ENCODE measurements at regions not wholly inside any gene's neighbourhood (a gene's known extent, or its start where the extent isn't known, plus 50 kb on each side); places are given as distances from the start of the nearest gene placed in this dataset.
"Not testable (repeated sequence)": the region's sequence is repeated elsewhere in the genome, so short reads cannot be mapped to it uniquely, and the experiment has no call there.

- not testable (repeated sequence) for TF ChIP-seq CTCF (IDR thresholded peaks at IDR 0.05); EZH2 (IDR thresholded peaks at IDR 0.05; ENCODE audit: borderline replicate concordance, insufficient read depth, low read depth, low read length, poor library complexity, severe bottlenecking)
Observed at GRCh38 chr1:103271471-103271870, 163.1 kb upstream of the COL11A1 start.

All from B cell (primary cell).